ENCODE measurements at regions not wholly inside any gene's neighbourhood (a gene's known extent, or its start where the extent isn't known, plus 50 kb on each side); places are given as distances from the start of the nearest gene placed in this dataset.

- no peak overlapping the region for H3K9ac ChIP-seq (ENCODE audit: low read depth in 1 of 2, low read length in 2 of 2)
- no peak for DNase-seq (ENCODE audit: low spot score)
- H3K27ac ChIP-seq (ENCODE audit: low read depth in 1 of 2, low read length in 2 of 2), result no peak overlapping the region
- no peaks in the 10 kb centered on the region for H3K4me1 ChIP-seq (ENCODE audit: control insufficient read depth in 4 of 4, insufficient read depth in 4 of 4, low read length in 3 of 4)
- no peaks in the 10 kb centered on the region for H3K27me3 ChIP-seq (ENCODE audit: control insufficient read depth in 4 of 4, insufficient read depth in 4 of 4, low read length in 3 of 4)
- 48% methylated on average over 4 of the region's 4 CpGs for WGBS
- H3K4me3 ChIP-seq (ENCODE audit: low read depth in 1 of 3, low read length in 3 of 3), result no peak overlapping the region
- H3K9me3 ChIP-seq (ENCODE audit: control insufficient read depth in 4 of 4, low read length in 3 of 4), result no peaks in the 10 kb centered on the region
- no peaks in the 10 kb centered on the region for H3K36me3 ChIP-seq (ENCODE audit: control insufficient read depth in 4 of 4, insufficient read depth in 3 of 4, low read depth in 1 of 4, low read length in 3 of 4)
- no peak for TF ChIP-seq RAD21 (IDR thresholded peaks at IDR 0.05)
- no peak for TF ChIP-seq HNF4G (IDR thresholded peaks at IDR 0.05)
- TF ChIP-seq JUND (IDR thresholded peaks at IDR 0.05), result no peak
- TF ChIP-seq NR2F2 (IDR thresholded peaks at IDR 0.05), result no peak
- no peak for TF ChIP-seq ATF3 (IDR thresholded peaks at IDR 0.05)
- no peak for TF ChIP-seq FOXA2 (IDR thresholded peaks at IDR 0.05)
- no peak for TF ChIP-seq RXRA (IDR thresholded peaks at IDR 0.05)
- TF ChIP-seq HNF4A (conservative IDR thresholded peaks at IDR 0.05), result no peak
Observed at GRCh38 chr7:98774884-98775283, 94.9 kb downstream of the TMEM130 start.

- WGBS, result 68% methylated on average over 9 of the region's 9 CpGs
Observed at GRCh38 chr7:98777051-98777450, 92.8 kb downstream of the TMEM130 start.

More at GRCh38 chr7:98777051-98777450, 92.8 kb downstream of the TMEM130 start:
- no peaks in the 10 kb centered on the region for H3K4me1 ChIP-seq (ENCODE audit: control insufficient read depth in 4 of 4, insufficient read depth in 4 of 4, low read length in 3 of 4)
- no peaks in the 10 kb centered on the region for H3K9me3 ChIP-seq (ENCODE audit: control insufficient read depth in 4 of 4, low read length in 3 of 4)
- H3K27me3 ChIP-seq (ENCODE audit: control insufficient read depth in 4 of 4, insufficient read depth in 4 of 4, low read length in 3 of 4), result no peaks in the 10 kb centered on the region
- H3K4me3 ChIP-seq (ENCODE audit: low read depth in 1 of 3, low read length in 3 of 3), result no peak overlapping the region
- TF ChIP-seq RAD21 (IDR thresholded peaks at IDR 0.05), result no peak
- TF ChIP-seq HNF4G (IDR thresholded peaks at IDR 0.05), result no peak
- no peak for TF ChIP-seq FOXA1 (IDR thresholded peaks at IDR 0.05)
- no peak for TF ChIP-seq CTCF (IDR thresholded peaks at IDR 0.05; ENCODE audit: low read depth, low read length, missing input control)
- TF ChIP-seq HNF4A (conservative IDR thresholded peaks at IDR 0.05), result no peak
- no peak for TF ChIP-seq EGR1 (IDR thresholded peaks at IDR 0.05; ENCODE audit: low read depth in 2 of 2)
- no peak for TF ChIP-seq YY1 (IDR thresholded peaks at IDR 0.05)
- TF ChIP-seq SP1 (IDR thresholded peaks at IDR 0.05), result no peak
- TF ChIP-seq GABPA (IDR thresholded peaks at IDR 0.05 in 1 of 2, conservative IDR thresholded peaks at IDR 0.05 in 1 of 2), result no peak
- TF ChIP-seq RXRA (IDR thresholded peaks at IDR 0.05), result no peak
- no peak for TF ChIP-seq NR2F2 (IDR thresholded peaks at IDR 0.05)
- no peak for TF ChIP-seq FOXA2 (IDR thresholded peaks at IDR 0.05)
- no peak for TF ChIP-seq ATF3 (IDR thresholded peaks at IDR 0.05)
- no peak for TF ChIP-seq MAX (IDR thresholded peaks at IDR 0.05)
- TF ChIP-seq TAF1 (conservative IDR thresholded peaks at IDR 0.05), result no peak
- TF ChIP-seq REST (IDR thresholded peaks at IDR 0.05), result no peak
- TF ChIP-seq JUND (IDR thresholded peaks at IDR 0.05), result no peak
- TF ChIP-seq ZBTB33 (IDR thresholded peaks at IDR 0.05), result no peak
- no peak overlapping the region for H3K27ac ChIP-seq (ENCODE audit: low read depth in 1 of 2, low read length in 2 of 2)
- H3K36me3 ChIP-seq (ENCODE audit: control insufficient read depth in 4 of 4, insufficient read depth in 3 of 4, low read depth in 1 of 4, low read length in 3 of 4), result no peaks in the 10 kb centered on the region
- no peak for DNase-seq (ENCODE audit: low spot score)
- H3K9ac ChIP-seq (ENCODE audit: low read depth in 1 of 2, low read length in 2 of 2), result no peak overlapping the region

Data from liver (tissue), 8 donors.